ENCODE measurements at regions not wholly inside any gene's neighbourhood (a gene's known extent, or its start where the extent isn't known, plus 50 kb on each side); places are given as distances from the start of the nearest gene placed in this dataset.

- TF ChIP-seq CTCF (conservative IDR thresholded peaks at IDR 0.05; ENCODE audit: low read depth, low read length) (no peak), EZH2 (IDR thresholded peaks at IDR 0.05; ENCODE audit: borderline replicate concordance, low read depth, low read length, poor library complexity, severe bottlenecking) (no peak)
Measured at GRCh38 chr6:131414956-131415355, 158.1 kb upstream of the ARG1 start.

Measured in A673 (cell line).